H9 (cell line): ENCODE measurements at regions not wholly inside any gene's neighbourhood (a gene's known extent, or its start where the extent isn't known, plus 50 kb on each side); places are given as distances from the start of the nearest gene placed in this dataset.

Source experiments
- DNase-seq: peaks from one replicate; pipeline ENCODE4 v3.0.0-alpha.2; 2017
- H2AFZ ChIP-seq: one replicate; pipeline ENCODE4 v1.6.1; 2013; ENCODE audit warnings: mild to moderate bottlenecking, low read length, control low read depth, moderate library complexity
- H2AK5ac ChIP-seq: 2 replicates; pipeline ENCODE4 v1.6.1; 2013; ENCODE audit warnings: low read length, control low read depth, mixed read lengths; ENCODE audit not compliant: insufficient read length
- H2BK120ac ChIP-seq: one replicate; pipeline ENCODE4 v1.6.1; 2013; ENCODE audit warnings: low read depth, mild to moderate bottlenecking, low read length, control low read depth, inconsistent platforms; ENCODE audit not compliant: poor library complexity, severe bottlenecking
- H2BK12ac ChIP-seq: 2 replicates; pipeline ENCODE4 v1.6.1; 2013; ENCODE audit warnings: low read length, control low read depth, mixed read lengths, low read depth; ENCODE audit not compliant: insufficient read length
- H2BK15ac ChIP-seq: 2 replicates; pipeline ENCODE4 v1.6.1; 2013; ENCODE audit warnings: low read depth, low read length, control low read depth
- H2BK20ac ChIP-seq: one replicate; pipeline ENCODE4 v1.6.1; 2013; ENCODE audit warnings: low read depth, mild to moderate bottlenecking, low read length, control low read depth, inconsistent platforms; ENCODE audit not compliant: poor library complexity, severe bottlenecking
- H2BK5ac ChIP-seq: 2 replicates; pipeline ENCODE4 v1.6.1; 2013; ENCODE audit warnings: low read length, control low read depth, mixed read lengths; ENCODE audit not compliant: insufficient read length
- H3K14ac ChIP-seq: 2 replicates; pipeline ENCODE4 v1.6.1; 2013; ENCODE audit warnings: low read length, control low read depth; ENCODE audit not compliant: insufficient read depth
- H3K18ac ChIP-seq: 2 replicates; pipeline ENCODE4 v1.6.1; 2013; ENCODE audit warnings: low read depth, mild to moderate bottlenecking, mixed read lengths, low read length, control low read depth; ENCODE audit not compliant: insufficient read length
- H3K23ac ChIP-seq: 2 replicates; pipeline ENCODE4 v1.6.1; 2013; ENCODE audit warnings: low read length, control low read depth, mixed read lengths, low read depth; ENCODE audit not compliant: insufficient read length
- H3K23me2 ChIP-seq: 2 replicates; pipeline ENCODE4 v1.6.1; 2013; ENCODE audit warnings: low read depth, mild to moderate bottlenecking, mixed read lengths, low read length, control low read depth; ENCODE audit not compliant: insufficient read length, poor library complexity, severe bottlenecking
- H3K27ac ChIP-seq: 2 replicates; pipeline ENCODE4 v1.5.1; 2013; ENCODE audit warnings: low read length, control low read depth, mixed read lengths, low read depth; ENCODE audit not compliant: insufficient read length
- H3K27me3 ChIP-seq: 2 replicates; pipeline ENCODE4 v1.6.1; 2013; ENCODE audit warnings: low read length, control low read depth, inconsistent platforms; ENCODE audit not compliant: insufficient read depth
- H3K4ac ChIP-seq: 2 replicates; pipeline ENCODE4 v1.6.1; 2013; ENCODE audit warnings: low read depth, mild to moderate bottlenecking, control low read depth, inconsistent platforms, low read length, moderate library complexity
- H3K4me1 ChIP-seq: 2 replicates; pipeline ENCODE4 v1.6.1; 2013; ENCODE audit warnings: low read length, control low read depth, inconsistent platforms; ENCODE audit not compliant: insufficient read depth
- H3K4me2 ChIP-seq: 2 replicates; pipeline ENCODE4 v1.6.1; 2013; ENCODE audit warnings: low read length, control low read depth, mixed read lengths; ENCODE audit not compliant: insufficient read length, insufficient read depth
- H3K56ac ChIP-seq: 2 replicates; pipeline ENCODE4 v1.6.1; 2013; ENCODE audit warnings: low read depth, mild to moderate bottlenecking, mixed read lengths, low read length, control low read depth; ENCODE audit not compliant: insufficient read length
- H3K79me1 ChIP-seq: 2 replicates; pipeline ENCODE4 v1.6.1; 2013; ENCODE audit warnings: low read depth, mild to moderate bottlenecking, moderate library complexity, low read length, control low read depth, inconsistent platforms; ENCODE audit not compliant: insufficient read depth, poor library complexity, severe bottlenecking
- H3K79me2 ChIP-seq: 2 replicates; pipeline ENCODE4 v1.6.1; 2013; ENCODE audit warnings: low read length, control low read depth, inconsistent platforms; ENCODE audit not compliant: insufficient read depth
- H3K9ac ChIP-seq: 2 replicates; pipeline ENCODE4 v1.6.1; 2013; ENCODE audit warnings: low read length, control low read depth, mixed read lengths; ENCODE audit not compliant: insufficient read length; ENCODE audit errors: extremely low read depth
- H3K9me3 ChIP-seq: one replicate; pipeline ENCODE4 v1.6.1; 2013; ENCODE audit warnings: low read depth, low read length, inconsistent platforms; ENCODE audit not compliant: control insufficient read depth
- H3T11ph ChIP-seq: one replicate; pipeline ENCODE4 v1.6.1; 2013; ENCODE audit warnings: mild to moderate bottlenecking, low read length, control low read depth, inconsistent platforms
- H4K20me1 ChIP-seq: one replicate; pipeline ENCODE4 v1.6.1; 2013; ENCODE audit not compliant: control insufficient read depth, insufficient read length, insufficient read depth
- H4K5ac ChIP-seq: 2 replicates; pipeline ENCODE4 v1.6.1; 2013; ENCODE audit warnings: low read depth, mild to moderate bottlenecking, mixed read lengths, low read length, control low read depth; ENCODE audit not compliant: insufficient read length
- H4K8ac ChIP-seq: replicated peaks from 2 replicates; pipeline ENCODE4 v1.6.1; 2013; ENCODE audit warnings: low read length, control low read depth, mixed read lengths, low read depth; ENCODE audit not compliant: insufficient read length
- H4K91ac ChIP-seq: 2 replicates; pipeline ENCODE4 v1.6.1; 2013; ENCODE audit warnings: low read depth, mild to moderate bottlenecking, moderate library complexity, mixed read lengths, low read length, control low read depth; ENCODE audit not compliant: insufficient read length
- H3K27ac Mint-ChIP-seq, 3 experiments: 2 replicates in 2 of 3; 3 replicates in 1 of 3; pipeline ENCODE4 v1.8.0; 2020 to 2021; ENCODE audit warnings: mixed read lengths in 3 of 3, mild to moderate bottlenecking in 1 of 3, moderate library complexity in 1 of 3
- H3K27me3 Mint-ChIP-seq: 2 replicates; pipeline ENCODE4 v1.8.0; 2021; ENCODE audit warnings: low read depth, mild to moderate bottlenecking, moderate library complexity, mixed read lengths
- H3K36me3 Mint-ChIP-seq, 3 experiments: 2 replicates in 2 of 3; 3 replicates in 1 of 3; pipeline ENCODE4 v1.8.0; 2020 to 2021; ENCODE audit warnings: low read depth in 3 of 3, mixed read lengths in 3 of 3; ENCODE audit not compliant: insufficient read depth in 1 of 3
- H3K4me1 Mint-ChIP-seq, 2 experiments: 2 replicates each; pipeline ENCODE4 v1.8.0; 2020; ENCODE audit warnings: mixed read lengths in 2 of 2
- H3K4me3 Mint-ChIP-seq, 2 experiments: 2 replicates in 1 of 2; 3 replicates in 1 of 2; pipeline ENCODE4 v1.8.0; 2020 to 2021; ENCODE audit warnings: mild to moderate bottlenecking in 2 of 2, mixed read lengths in 2 of 2, moderate library complexity in 1 of 2
- H3K9me3 Mint-ChIP-seq, 2 experiments: 2 replicates in 1 of 2; 3 replicates in 1 of 2; pipeline ENCODE4 v1.8.0; 2020; ENCODE audit warnings: mild to moderate bottlenecking in 2 of 2, mixed read lengths in 2 of 2, moderate library complexity in 1 of 2
- WGBS: extraction: QIAGEN DNeasy Blood & Tissue Kit; methylation state at CpG from one replicate; pipeline ENCODE4 v1.1.7; 2013; ENCODE audit warnings: missing lambda C conversion rate, low lambda C conversion rate, mixed read lengths; ENCODE audit not compliant: insufficient read length; ENCODE audit errors: extremely low coverage; 5-methylcytosine and 5-hydroxymethylcytosine counted together
- TF ChIP-seq, protein P1 (sequence below): fragments of 200-600 bp; sonication (generic); conservative IDR thresholded peaks from 3 replicates; pipeline ENCODE4 v1.8.0; 2021; ENCODE audit warnings: antibody characterized with exemption, mild to moderate bottlenecking

DNA sequence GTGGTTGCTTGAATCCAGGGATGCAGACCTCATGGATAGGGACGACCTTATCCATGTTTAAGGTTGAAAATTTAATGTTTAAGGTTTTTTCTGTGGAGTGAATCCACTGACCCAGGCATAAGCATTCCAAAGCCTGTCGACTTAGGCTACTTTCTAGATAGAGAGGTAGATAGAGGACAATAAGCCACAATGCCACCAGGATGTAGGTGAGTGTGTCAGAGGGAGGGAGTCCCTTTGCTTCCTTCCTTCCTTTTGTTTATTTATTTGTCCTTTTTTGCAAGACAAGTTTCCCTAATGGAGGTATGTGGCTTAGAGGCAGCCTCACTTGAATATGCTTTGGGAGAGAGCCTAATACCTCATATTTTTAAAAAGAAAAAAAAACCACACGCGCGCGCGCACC lies 834.2 kb upstream of the SOX9 start:
- Histone ChIP-seq H3K79me2 (no peaks in the 10 kb centered on the region), H3K23me2 (no peaks in the 10 kb centered on the region), H4K20me1 (no peaks in the 10 kb centered on the region), H3K79me1 (no peaks in the 10 kb centered on the region), H3K27me3 (peaks cover 12% of the 10 kb centered on the region; the same call in 1 of the 2 replicates), H3K56ac (no peak overlapping the region), H2BK5ac (no peak overlapping the region), H3K27ac (no peak overlapping the region), H2BK20ac (no peak overlapping the region), H3K4ac (no peak overlapping the region), H3K9me3 (no peaks in the 10 kb centered on the region), H4K5ac (no peak overlapping the region), H3K4me1 (peaks cover 3% of the 10 kb centered on the region; the same call in 1 of the 2 replicates), H3K9ac (no peak overlapping the region), H2BK12ac (no peak overlapping the region), H2BK120ac (no peak overlapping the region), H3K4me2 (peak overlapping the region; percentile 31), H3T11ph (no peak overlapping the region), H2AK5ac (no peak overlapping the region), H3K23ac (no peak overlapping the region), H4K8ac (no peak overlapping the region), H3K18ac (no peak overlapping the region), H2AFZ (no peak overlapping the region), H2BK15ac (no peak overlapping the region), H4K91ac (no peak overlapping the region), H3K14ac (no peak overlapping the region)
- Mint-ChIP-seq H3K36me3 (no peaks in the 10 kb centered on the region), H3K4me1 (peaks cover 13 to 15% of the 10 kb centered on the region in 2 experiments), H3K27ac (no peak overlapping the region), H3K27me3 (peaks cover 90% of the 10 kb centered on the region), H3K4me3 (no peak overlapping the region), H3K9me3 (peaks cover 0 to 3% of the 10 kb centered on the region in 2 experiments; a peak in 1 of 5 replicates)
- DNase-seq = peak; percentile 50
- TF ChIP-seq, protein P1, sequence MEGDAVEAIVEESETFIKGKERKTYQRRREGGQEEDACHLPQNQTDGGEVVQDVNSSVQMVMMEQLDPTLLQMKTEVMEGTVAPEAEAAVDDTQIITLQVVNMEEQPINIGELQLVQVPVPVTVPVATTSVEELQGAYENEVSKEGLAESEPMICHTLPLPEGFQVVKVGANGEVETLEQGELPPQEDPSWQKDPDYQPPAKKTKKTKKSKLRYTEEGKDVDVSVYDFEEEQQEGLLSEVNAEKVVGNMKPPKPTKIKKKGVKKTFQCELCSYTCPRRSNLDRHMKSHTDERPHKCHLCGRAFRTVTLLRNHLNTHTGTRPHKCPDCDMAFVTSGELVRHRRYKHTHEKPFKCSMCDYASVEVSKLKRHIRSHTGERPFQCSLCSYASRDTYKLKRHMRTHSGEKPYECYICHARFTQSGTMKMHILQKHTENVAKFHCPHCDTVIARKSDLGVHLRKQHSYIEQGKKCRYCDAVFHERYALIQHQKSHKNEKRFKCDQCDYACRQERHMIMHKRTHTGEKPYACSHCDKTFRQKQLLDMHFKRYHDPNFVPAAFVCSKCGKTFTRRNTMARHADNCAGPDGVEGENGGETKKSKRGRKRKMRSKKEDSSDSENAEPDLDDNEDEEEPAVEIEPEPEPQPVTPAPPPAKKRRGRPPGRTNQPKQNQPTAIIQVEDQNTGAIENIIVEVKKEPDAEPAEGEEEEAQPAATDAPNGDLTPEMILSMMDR = no peak
- no CpG with 5 or more reads among the region's 7 CpGs for WGBS
